Liver (tissue), 8 donors: ENCODE measurements at regions not wholly inside any gene's neighbourhood (a gene's known extent, or its start where the extent isn't known, plus 50 kb on each side); places are given as distances from the start of the nearest gene placed in this dataset.

Source experiments
- DNase-seq: peaks from one replicate; pipeline ENCODE4 v3.0.0-alpha.2; 2017; ENCODE audit warnings: low spot score
- H3K27ac ChIP-seq, 2 donors: one replicate each; pipeline ENCODE4 v1.7.0; 2013; ENCODE audit warnings: inconsistent platforms in 2 of 2, low read length in 2 of 2, control low read depth in 1 of 2, low read depth in 1 of 2, mild to moderate bottlenecking in 1 of 2
- H3K27me3 ChIP-seq, 4 donors: one replicate each; pipeline versions ENCODE4 v1.6.1 to v1.7.0; 2013; ENCODE audit warnings: low read length in 3 of 4, inconsistent platforms in 1 of 4, mild to moderate bottlenecking in 1 of 4, moderate library complexity in 1 of 4; ENCODE audit not compliant: control insufficient read depth in 4 of 4, insufficient read depth in 4 of 4
- H3K36me3 ChIP-seq, 4 donors: one replicate each; pipeline versions ENCODE4 v1.6.1 to v1.7.0; 2013; ENCODE audit warnings: low read length in 3 of 4, mild to moderate bottlenecking in 3 of 4, low read depth in 1 of 4, moderate library complexity in 1 of 4; ENCODE audit not compliant: control insufficient read depth in 4 of 4, insufficient read depth in 3 of 4
- H3K4me1 ChIP-seq, 4 donors: one replicate each; pipeline versions ENCODE4 v1.6.1 to v1.7.0; 2013; ENCODE audit warnings: low read length in 3 of 4, mild to moderate bottlenecking in 3 of 4, moderate library complexity in 1 of 4; ENCODE audit not compliant: control insufficient read depth in 4 of 4, insufficient read depth in 4 of 4
- H3K4me3 ChIP-seq, 3 donors: one replicate each; pipeline versions ENCODE4 v1.6.1 to v1.7.0; 2013; ENCODE audit warnings: low read length in 3 of 3, control low read depth in 1 of 3, low read depth in 1 of 3, mild to moderate bottlenecking in 1 of 3
- H3K9ac ChIP-seq, 2 donors: one replicate each; pipeline ENCODE4 v1.7.0; 2013; ENCODE audit warnings: low read length in 2 of 2, mild to moderate bottlenecking in 2 of 2, moderate library complexity in 2 of 2, control low read depth in 1 of 2, low read depth in 1 of 2
- H3K9me3 ChIP-seq, 4 donors: one replicate each; pipeline versions ENCODE4 v1.6.1 to v1.7.0; 2013; ENCODE audit warnings: low read length in 3 of 4; ENCODE audit not compliant: control insufficient read depth in 4 of 4
- EGR1 ChIP-seq, 2 donors: IDR thresholded peaks; 2 replicates each; pipeline ENCODE4 v1.6.1; 2016 to 2018; ENCODE audit warnings: antibody characterized with exemption in 2 of 2, low read depth in 2 of 2
- FOXA1 ChIP-seq: IDR thresholded peaks from 2 replicates; pipeline ENCODE4 v1.6.1; 2016; ENCODE audit warnings: antibody characterized with exemption
- GABPA ChIP-seq, 2 donors: IDR thresholded peaks in 1 of 2; conservative IDR thresholded peaks in 1 of 2; 2 replicates each; pipeline ENCODE4 v1.6.1; 2016; ENCODE audit warnings: antibody characterized with exemption in 2 of 2, mild to moderate bottlenecking in 1 of 2, moderate library complexity in 1 of 2
- HNF4A ChIP-seq, 2 donors: conservative IDR thresholded peaks; 2 replicates each; pipeline ENCODE4 v1.6.1; 2016; ENCODE audit warnings: antibody characterized with exemption in 2 of 2, mild to moderate bottlenecking in 2 of 2
- HNF4G ChIP-seq: IDR thresholded peaks from 2 replicates; pipeline ENCODE4 v1.6.1; 2016; ENCODE audit warnings: antibody characterized with exemption
- JUND ChIP-seq, 2 donors: IDR thresholded peaks; 2 replicates each; pipeline ENCODE4 v1.6.1; 2016; ENCODE audit warnings: antibody characterized with exemption in 2 of 2
- NR2F2 ChIP-seq: IDR thresholded peaks from 2 replicates; pipeline ENCODE4 v1.6.1; 2016; ENCODE audit warnings: antibody characterized with exemption
- RAD21 ChIP-seq, 2 donors: IDR thresholded peaks; 2 replicates each; pipeline ENCODE4 v1.6.1; 2016; ENCODE audit warnings: antibody characterized with exemption in 2 of 2, mild to moderate bottlenecking in 2 of 2
- RXRA ChIP-seq, 2 donors: IDR thresholded peaks; 2 replicates each; pipeline ENCODE4 v1.6.1; 2017 to 2018; ENCODE audit warnings: antibody characterized with exemption in 2 of 2, mild to moderate bottlenecking in 1 of 2
- SP1 ChIP-seq: IDR thresholded peaks from 2 replicates; pipeline ENCODE4 v1.6.1; 2018; ENCODE audit warnings: antibody characterized with exemption, mild to moderate bottlenecking
- TAF1 ChIP-seq: conservative IDR thresholded peaks from 2 replicates; pipeline ENCODE4 v1.6.1; 2016; ENCODE audit warnings: antibody characterized with exemption, mild to moderate bottlenecking
- YY1 ChIP-seq: IDR thresholded peaks from 2 replicates; pipeline ENCODE4 v1.6.1; 2016; ENCODE audit warnings: antibody characterized with exemption, mild to moderate bottlenecking
- WGBS: extraction: QIAGEN DNeasy Blood & Tissue Kit; methylation state at CpG from one replicate; pipeline ENCODE4 v1.1.7; 2013; 5-methylcytosine and 5-hydroxymethylcytosine counted together
- TF ChIP-seq, protein P1 (sequence below): IDR thresholded peaks from 2 replicates; pipeline ENCODE4 v1.6.1; 2016; ENCODE audit warnings: antibody characterized with exemption
- TF ChIP-seq, protein P2 (sequence below): IDR thresholded peaks from 2 replicates; pipeline ENCODE4 v1.6.1; 2016; ENCODE audit warnings: antibody characterized with exemption
- TF ChIP-seq, protein P3 (sequence below): IDR thresholded peaks from 2 replicates; pipeline ENCODE4 v1.6.1; 2016; ENCODE audit warnings: antibody characterized with exemption
- TF ChIP-seq, protein P4 (sequence below): IDR thresholded peaks from 2 replicates; pipeline ENCODE4 v1.6.1; 2016; ENCODE audit warnings: antibody characterized with exemption, mild to moderate bottlenecking
- TF ChIP-seq, protein P5 (sequence below): fragments of 150-350 bp; IDR thresholded peaks from 2 replicates; pipeline ENCODE4 v1.5.1; 2017; ENCODE audit warnings: improper control_type of control experiment, low read depth, low read length; ENCODE audit not compliant: missing input control
- donor health status: healthy.
- donor health status: healthy.
- donor health status: healthy.
- donor health status: healthy.
- donor health status: healthy.

DNA sequence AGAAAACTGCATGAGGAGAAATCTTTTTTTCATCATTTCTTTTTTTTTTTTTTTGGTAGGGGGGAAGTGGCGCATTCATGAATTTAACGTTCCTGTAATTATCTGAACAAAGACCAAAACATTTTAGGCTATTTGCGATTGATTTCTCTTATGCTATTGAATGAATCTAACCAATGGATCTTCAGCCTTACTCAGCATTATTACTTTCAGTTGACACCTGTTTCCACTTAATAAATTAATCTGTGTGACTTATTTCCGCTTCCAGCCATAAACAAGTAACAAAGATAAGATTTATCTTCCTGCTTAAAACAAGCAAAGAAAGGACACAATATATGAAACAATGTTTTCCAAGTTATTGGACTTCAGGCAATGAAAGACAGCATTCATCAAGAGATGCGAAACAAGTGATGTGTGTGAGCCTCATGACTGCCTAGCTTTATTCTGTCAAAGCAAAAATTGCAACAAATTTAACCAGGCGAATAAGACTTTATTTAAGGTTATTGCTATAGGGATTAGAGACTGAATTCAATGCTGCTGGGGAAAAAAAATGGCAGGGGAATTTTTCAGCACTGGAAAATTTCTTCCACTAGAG lies 1026.9 kb downstream of the LRFN5 start:
- TF ChIP-seq, protein P1, sequence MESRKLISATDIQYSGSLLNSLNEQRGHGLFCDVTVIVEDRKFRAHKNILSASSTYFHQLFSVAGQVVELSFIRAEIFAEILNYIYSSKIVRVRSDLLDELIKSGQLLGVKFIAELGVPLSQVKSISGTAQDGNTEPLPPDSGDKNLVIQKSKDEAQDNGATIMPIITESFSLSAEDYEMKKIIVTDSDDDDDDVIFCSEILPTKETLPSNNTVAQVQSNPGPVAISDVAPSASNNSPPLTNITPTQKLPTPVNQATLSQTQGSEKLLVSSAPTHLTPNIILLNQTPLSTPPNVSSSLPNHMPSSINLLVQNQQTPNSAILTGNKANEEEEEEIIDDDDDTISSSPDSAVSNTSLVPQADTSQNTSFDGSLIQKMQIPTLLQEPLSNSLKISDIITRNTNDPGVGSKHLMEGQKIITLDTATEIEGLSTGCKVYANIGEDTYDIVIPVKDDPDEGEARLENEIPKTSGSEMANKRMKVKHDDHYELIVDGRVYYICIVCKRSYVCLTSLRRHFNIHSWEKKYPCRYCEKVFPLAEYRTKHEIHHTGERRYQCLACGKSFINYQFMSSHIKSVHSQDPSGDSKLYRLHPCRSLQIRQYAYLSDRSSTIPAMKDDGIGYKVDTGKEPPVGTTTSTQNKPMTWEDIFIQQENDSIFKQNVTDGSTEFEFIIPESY, result no peak
- no peak for TF ChIP-seq SP1
- TF ChIP-seq, protein P2, sequence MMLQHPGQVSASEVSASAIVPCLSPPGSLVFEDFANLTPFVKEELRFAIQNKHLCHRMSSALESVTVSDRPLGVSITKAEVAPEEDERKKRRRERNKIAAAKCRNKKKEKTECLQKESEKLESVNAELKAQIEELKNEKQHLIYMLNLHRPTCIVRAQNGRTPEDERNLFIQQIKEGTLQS, result no peak
- TF ChIP-seq HNF4G, result no peak
- TF ChIP-seq, protein P3, sequence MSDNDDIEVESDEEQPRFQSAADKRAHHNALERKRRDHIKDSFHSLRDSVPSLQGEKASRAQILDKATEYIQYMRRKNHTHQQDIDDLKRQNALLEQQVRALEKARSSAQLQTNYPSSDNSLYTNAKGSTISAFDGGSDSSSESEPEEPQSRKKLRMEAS, result no peak
- TF ChIP-seq JUND (IDR thresholded peaks at IDR 0.05), result no peak
- TF ChIP-seq HNF4A (conservative IDR thresholded peaks at IDR 0.05), result no peak
- TF ChIP-seq RAD21 (IDR thresholded peaks at IDR 0.05), result no peak
- TF ChIP-seq FOXA1, result no peak
- no peak for TF ChIP-seq GABPA (IDR thresholded peaks at IDR 0.05 in 1 of 2, conservative IDR thresholded peaks at IDR 0.05 in 1 of 2)
- TF ChIP-seq, protein P4, sequence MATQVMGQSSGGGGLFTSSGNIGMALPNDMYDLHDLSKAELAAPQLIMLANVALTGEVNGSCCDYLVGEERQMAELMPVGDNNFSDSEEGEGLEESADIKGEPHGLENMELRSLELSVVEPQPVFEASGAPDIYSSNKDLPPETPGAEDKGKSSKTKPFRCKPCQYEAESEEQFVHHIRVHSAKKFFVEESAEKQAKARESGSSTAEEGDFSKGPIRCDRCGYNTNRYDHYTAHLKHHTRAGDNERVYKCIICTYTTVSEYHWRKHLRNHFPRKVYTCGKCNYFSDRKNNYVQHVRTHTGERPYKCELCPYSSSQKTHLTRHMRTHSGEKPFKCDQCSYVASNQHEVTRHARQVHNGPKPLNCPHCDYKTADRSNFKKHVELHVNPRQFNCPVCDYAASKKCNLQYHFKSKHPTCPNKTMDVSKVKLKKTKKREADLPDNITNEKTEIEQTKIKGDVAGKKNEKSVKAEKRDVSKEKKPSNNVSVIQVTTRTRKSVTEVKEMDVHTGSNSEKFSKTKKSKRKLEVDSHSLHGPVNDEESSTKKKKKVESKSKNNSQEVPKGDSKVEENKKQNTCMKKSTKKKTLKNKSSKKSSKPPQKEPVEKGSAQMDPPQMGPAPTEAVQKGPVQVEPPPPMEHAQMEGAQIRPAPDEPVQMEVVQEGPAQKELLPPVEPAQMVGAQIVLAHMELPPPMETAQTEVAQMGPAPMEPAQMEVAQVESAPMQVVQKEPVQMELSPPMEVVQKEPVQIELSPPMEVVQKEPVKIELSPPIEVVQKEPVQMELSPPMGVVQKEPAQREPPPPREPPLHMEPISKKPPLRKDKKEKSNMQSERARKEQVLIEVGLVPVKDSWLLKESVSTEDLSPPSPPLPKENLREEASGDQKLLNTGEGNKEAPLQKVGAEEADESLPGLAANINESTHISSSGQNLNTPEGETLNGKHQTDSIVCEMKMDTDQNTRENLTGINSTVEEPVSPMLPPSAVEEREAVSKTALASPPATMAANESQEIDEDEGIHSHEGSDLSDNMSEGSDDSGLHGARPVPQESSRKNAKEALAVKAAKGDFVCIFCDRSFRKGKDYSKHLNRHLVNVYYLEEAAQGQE, result no peak
- TF ChIP-seq RXRA (IDR thresholded peaks at IDR 0.05), result no peak
- TF ChIP-seq, protein P5, sequence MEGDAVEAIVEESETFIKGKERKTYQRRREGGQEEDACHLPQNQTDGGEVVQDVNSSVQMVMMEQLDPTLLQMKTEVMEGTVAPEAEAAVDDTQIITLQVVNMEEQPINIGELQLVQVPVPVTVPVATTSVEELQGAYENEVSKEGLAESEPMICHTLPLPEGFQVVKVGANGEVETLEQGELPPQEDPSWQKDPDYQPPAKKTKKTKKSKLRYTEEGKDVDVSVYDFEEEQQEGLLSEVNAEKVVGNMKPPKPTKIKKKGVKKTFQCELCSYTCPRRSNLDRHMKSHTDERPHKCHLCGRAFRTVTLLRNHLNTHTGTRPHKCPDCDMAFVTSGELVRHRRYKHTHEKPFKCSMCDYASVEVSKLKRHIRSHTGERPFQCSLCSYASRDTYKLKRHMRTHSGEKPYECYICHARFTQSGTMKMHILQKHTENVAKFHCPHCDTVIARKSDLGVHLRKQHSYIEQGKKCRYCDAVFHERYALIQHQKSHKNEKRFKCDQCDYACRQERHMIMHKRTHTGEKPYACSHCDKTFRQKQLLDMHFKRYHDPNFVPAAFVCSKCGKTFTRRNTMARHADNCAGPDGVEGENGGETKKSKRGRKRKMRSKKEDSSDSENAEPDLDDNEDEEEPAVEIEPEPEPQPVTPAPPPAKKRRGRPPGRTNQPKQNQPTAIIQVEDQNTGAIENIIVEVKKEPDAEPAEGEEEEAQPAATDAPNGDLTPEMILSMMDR, result no peak
- no peak for TF ChIP-seq NR2F2
- H3K36me3 ChIP-seq, result no peaks in the 10 kb centered on the region
- no peak overlapping the region for H3K9ac ChIP-seq
- no peaks in the 10 kb centered on the region for H3K9me3 ChIP-seq
- DNase-seq, result no peak
- no peak overlapping the region for H3K27ac ChIP-seq
- no peak overlapping the region for H3K4me3 ChIP-seq
- 85% methylated on average over 6 of the region's 6 CpGs for WGBS
- no peaks in the 10 kb centered on the region for H3K4me1 ChIP-seq
- no peaks in the 10 kb centered on the region for H3K27me3 ChIP-seq

DNA sequence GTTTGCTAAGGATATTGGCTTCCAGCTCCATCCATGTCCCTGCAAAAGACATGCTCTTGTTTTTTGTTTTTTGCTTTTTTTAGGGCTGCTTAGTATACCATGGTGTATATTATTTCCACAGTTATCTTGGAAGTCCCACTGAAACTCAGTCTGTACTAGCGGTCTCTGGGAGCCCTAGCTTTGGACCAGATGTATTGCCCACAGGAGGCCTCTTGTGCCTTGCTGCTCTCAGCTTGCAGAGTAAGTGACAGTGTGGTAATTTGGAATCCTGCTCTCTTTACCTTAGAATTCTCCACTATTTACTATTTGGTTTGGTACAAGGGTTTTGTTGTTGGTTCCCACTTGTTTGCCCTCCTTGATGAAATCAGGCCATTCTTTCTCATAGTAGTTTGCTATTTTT lies 1022.9 kb downstream of the LRFN5 start:
- TF ChIP-seq, protein P2, result no peak
- TF ChIP-seq TAF1 (no peak), JUND (IDR thresholded peaks at IDR 0.05) (no peak), HNF4A (conservative IDR thresholded peaks at IDR 0.05) (no peak), EGR1 (IDR thresholded peaks at IDR 0.05; ENCODE audit: low read depth in 2 of 2) (no peak), HNF4G (no peak), SP1 (no peak), GABPA (IDR thresholded peaks at IDR 0.05 in 1 of 2, conservative IDR thresholded peaks at IDR 0.05 in 1 of 2) (no peak), RXRA (IDR thresholded peaks at IDR 0.05) (no peak), YY1 (no peak), NR2F2 (no peak)
- TF ChIP-seq, protein P4, result no peak
- TF ChIP-seq, protein P1, result no peak
- no peak overlapping the region for H3K4me3 ChIP-seq
- H3K36me3 ChIP-seq, result no peaks in the 10 kb centered on the region
- H3K27me3 ChIP-seq, result no peaks in the 10 kb centered on the region
- 97% methylated on average over 1 of the region's 1 CpG for WGBS
- H3K27ac ChIP-seq, result no peak overlapping the region
- H3K9me3 ChIP-seq, result no peaks in the 10 kb centered on the region
- no peak for DNase-seq
- no peaks in the 10 kb centered on the region for H3K4me1 ChIP-seq
- no peak overlapping the region for H3K9ac ChIP-seq
